ENCODE measurements at regions not wholly inside any gene's neighbourhood (a gene's known extent, or its start where the extent isn't known, plus 50 kb on each side); places are given as distances from the start of the nearest gene placed in this dataset.

DNA sequence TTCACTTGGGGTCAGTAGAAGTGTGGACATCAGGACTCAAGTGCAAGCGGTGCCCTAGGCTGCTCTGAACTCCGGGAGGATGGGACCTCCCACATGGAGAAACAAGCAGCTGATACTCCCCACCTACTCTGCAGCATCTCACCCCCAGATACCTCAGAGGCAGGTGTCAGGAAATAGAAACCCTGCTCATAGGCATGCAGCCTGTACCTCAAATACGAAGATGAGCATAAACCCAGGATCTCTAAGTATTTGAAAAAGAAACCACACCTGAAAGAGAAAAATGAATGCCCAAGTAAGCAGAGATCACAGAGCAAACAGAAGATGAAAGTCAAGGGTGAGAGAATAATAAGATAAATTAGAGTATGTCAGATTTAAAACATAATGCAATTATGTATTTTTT is 75.6 kb upstream of the WSCD2 start:
- TF ChIP-seq CTCF (optimal IDR thresholded peaks at IDR 0.05 in 1 of 3, IDR thresholded peaks at IDR 0.05 in 1 of 3, conservative IDR thresholded peaks at IDR 0.05 in 1 of 3; ENCODE audit: extremely low read depth in 1 of 3, insufficient read depth in 2 of 3, low read length in 3 of 3), result no peak
- no peak for TF ChIP-seq EZH2 (IDR thresholded peaks at IDR 0.05; ENCODE audit: low read length)
